Fibroblast of mammary gland (primary cell): ENCODE measurements at regions not wholly inside any gene's neighbourhood (a gene's known extent, or its start where the extent isn't known, plus 50 kb on each side); places are given as distances from the start of the nearest gene placed in this dataset.

Experiments used
- DNase-seq: peaks from one replicate; pipeline ENCODE4 v3.0.0-alpha.2; 2010; ENCODE audit warnings: low read depth
- H3K4me3 ChIP-seq: 2 replicates; pipeline ENCODE4 v1.5.1; 2011; ENCODE audit warnings: low read depth, mild to moderate bottlenecking, low read length, moderate library complexity; ENCODE audit not compliant: control insufficient read depth
- TF ChIP-seq, protein P1 (sequence below): conservative IDR thresholded peaks from 2 replicates; pipeline ENCODE4 v1.5.1; 2011; ENCODE audit warnings: low read depth, low read length, inconsistent platforms; ENCODE audit not compliant: control insufficient read depth, insufficient read depth

- TF ChIP-seq, protein P1, sequence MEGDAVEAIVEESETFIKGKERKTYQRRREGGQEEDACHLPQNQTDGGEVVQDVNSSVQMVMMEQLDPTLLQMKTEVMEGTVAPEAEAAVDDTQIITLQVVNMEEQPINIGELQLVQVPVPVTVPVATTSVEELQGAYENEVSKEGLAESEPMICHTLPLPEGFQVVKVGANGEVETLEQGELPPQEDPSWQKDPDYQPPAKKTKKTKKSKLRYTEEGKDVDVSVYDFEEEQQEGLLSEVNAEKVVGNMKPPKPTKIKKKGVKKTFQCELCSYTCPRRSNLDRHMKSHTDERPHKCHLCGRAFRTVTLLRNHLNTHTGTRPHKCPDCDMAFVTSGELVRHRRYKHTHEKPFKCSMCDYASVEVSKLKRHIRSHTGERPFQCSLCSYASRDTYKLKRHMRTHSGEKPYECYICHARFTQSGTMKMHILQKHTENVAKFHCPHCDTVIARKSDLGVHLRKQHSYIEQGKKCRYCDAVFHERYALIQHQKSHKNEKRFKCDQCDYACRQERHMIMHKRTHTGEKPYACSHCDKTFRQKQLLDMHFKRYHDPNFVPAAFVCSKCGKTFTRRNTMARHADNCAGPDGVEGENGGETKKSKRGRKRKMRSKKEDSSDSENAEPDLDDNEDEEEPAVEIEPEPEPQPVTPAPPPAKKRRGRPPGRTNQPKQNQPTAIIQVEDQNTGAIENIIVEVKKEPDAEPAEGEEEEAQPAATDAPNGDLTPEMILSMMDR, result no peak
- DNase-seq, result no peak
Measured at GRCh38 chr10:118842843-118843624, 88.3 kb upstream of the CACUL1 start.

DNA sequence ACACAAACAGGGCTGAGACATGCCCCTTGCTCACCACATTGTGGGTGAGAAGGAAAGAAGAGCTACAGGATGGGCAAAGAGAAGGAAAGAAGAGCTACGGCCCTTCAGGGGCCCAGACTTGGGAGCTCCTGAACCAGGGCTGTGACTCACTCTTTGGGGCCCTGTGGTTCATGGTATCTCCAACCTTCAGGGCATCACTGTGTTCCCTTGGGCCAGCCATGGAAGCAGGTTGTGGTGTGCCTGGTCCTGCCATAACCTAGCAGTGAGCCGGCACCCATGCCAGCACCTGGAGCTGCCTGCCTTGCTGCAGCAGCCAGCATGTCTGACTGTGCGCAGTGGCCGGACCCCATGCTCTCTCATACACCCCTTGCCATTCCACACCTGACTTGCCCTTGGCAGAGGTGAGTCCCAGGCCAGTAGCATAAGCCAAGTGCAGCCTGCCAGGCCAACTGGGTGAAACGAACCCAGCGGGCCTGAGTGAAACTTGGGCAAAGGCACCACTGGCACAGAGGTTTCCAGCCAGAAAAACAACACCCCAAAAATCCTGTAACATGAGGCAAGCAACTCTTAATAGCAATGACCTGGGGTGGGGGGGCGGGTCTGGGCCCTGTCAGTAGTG is 89.0 kb upstream of the CACUL1 start:
- H3K4me3 ChIP-seq, result no peak overlapping the region
- no peak for DNase-seq
- TF ChIP-seq, protein P1, result no peak

More at GRCh38 chr10:118842843-118843624, 88.3 kb upstream of the CACUL1 start:
- H3K4me3 ChIP-seq, result no peak overlapping the region

GRCh38 chr10:118844731-118845521 is 90.2 kb upstream of the CACUL1 start:
- DNase-seq, result no peak
- TF ChIP-seq, protein P1, result no peak
- H3K4me3 ChIP-seq, result no peak overlapping the region

- H3K4me3 ChIP-seq, result no peak overlapping the region
- TF ChIP-seq, protein P1, result no peak
- no peak for DNase-seq
Measured at GRCh38 chr10:118845776-118846175, 91.0 kb upstream of the CACUL1 start.

DNA sequence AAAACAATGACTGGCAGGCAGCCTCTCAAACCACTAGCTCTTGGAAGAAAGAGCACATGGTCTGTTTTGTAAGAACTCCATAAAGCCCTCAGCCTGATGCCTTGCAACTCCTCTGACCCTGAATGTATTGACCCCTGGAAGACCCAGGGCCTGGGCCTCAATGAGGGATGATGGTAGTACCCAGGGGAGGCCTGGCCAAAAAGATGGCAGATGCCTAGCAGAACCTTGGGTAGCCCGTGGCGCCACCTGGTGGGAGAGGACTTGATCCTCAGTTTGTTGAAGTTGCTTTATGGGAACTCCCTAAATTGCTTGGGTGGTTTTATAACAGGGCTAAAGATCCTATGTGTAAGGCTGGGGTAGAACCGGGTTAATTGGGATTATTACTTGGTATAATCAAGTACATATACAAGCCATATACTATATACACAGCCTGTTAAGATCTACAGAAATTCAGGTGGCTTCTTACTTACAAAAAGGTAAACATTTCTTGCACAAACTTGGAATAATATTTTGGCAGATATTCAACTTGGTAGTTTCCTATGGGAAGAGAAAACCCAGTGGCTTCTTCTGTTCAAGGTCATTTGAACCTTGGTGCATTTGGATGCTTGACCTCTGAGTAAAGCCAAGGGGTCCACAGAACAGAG is 95.8 kb upstream of the CACUL1 start:
- peak; percentile 69 for DNase-seq
- no peak overlapping the region for H3K4me3 ChIP-seq
- TF ChIP-seq, protein P1, result peak; percentile 81
